GM21737 (cell line): ENCODE measurements at regions not wholly inside any gene's neighbourhood (a gene's known extent, or its start where the extent isn't known, plus 50 kb on each side); places are given as distances from the start of the nearest gene placed in this dataset.
"Not testable (repeated sequence)": the region's sequence is repeated elsewhere in the genome, so short reads cannot be mapped to it uniquely, and the experiment has no call there.

Experiments
- ATAC-seq: cut with Tn5 transposase; IDR thresholded peaks from one replicate; pipeline ENCODE4 v1.9.1; 2021; ENCODE audit warnings: mild to moderate bottlenecking, moderate library complexity; ENCODE audit not compliant: unreplicated experiment

GRCh38 chr2:181737302-181737701 lies 57.0 kb upstream of the NEUROD1 start:
- ATAC-seq: not testable (repeated sequence)

GRCh38 chr2:181738074-181738473 lies 57.8 kb upstream of the NEUROD1 start:
- ATAC-seq: no peak

DNA sequence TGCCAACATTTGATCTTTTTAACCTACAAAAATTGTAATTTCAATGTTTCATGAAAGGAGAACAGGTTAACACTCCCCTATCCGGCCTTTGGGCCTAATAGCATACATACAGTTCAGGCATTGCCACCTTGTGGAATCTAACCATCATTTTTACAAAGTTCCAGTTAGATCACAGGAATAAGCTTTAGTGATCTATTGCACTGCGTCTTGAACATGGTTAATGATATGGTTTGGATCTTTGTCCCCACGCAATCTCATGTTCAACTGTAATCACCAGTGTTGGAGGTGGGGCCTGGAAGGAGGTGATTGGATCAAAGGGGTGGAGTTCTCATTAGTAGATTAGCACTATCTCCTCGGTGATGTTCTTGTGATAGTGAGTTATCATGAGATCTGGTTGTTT lies 58.2 kb upstream of the NEUROD1 start:
- no peak for ATAC-seq

- ATAC-seq: no peak
Measured at GRCh38 chr2:181741756-181742155, 61.4 kb upstream of the NEUROD1 start.

DNA sequence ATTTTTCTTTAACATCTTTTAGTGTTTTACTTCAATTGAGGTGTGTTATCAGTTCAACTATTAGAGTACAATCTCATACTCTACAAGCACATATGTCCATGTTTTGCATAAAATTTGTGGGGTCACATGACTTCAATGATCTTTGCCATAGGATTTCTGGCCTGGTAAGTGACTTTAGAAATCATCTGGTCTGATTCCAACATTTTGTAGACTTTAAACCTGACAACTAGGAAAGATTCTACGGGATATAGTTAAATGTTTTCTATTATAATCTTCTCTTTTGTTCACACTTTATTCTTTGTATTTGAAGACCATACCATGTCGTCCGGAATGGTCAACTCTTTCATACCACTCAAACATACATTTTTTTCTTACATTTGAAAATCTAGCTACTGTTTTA lies 62.0 kb upstream of the NEUROD1 start:
- no peak for ATAC-seq

GRCh38 chr2:181742922-181743722 lies 62.8 kb upstream of the NEUROD1 start:
- ATAC-seq: no peak

- ATAC-seq: no peak
Measured at GRCh38 chr2:181743723-181744031, 63.4 kb upstream of the NEUROD1 start.

- ATAC-seq: no peak
Measured at GRCh38 chr2:181745796-181746540, 65.7 kb upstream of the NEUROD1 start.

DNA sequence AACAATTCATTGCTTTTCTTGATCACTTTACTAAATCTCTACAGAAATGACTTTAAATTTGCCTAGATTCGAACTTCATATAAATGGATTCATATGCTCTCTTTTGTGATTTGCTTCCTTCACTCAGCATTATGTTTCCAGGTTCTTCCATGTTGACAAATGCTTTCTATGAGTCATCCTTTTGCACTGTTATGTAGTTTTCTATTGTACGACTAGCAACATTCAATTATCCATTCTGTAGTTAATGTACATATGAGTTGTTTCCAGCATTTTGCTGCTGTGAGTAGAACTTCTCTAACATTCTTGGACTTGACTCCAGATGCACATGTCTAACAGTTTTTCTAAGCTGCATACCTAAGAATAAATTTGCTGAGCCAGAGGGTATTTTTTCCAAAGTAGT lies 66.5 kb upstream of the NEUROD1 start:
- ATAC-seq: no peak

DNA sequence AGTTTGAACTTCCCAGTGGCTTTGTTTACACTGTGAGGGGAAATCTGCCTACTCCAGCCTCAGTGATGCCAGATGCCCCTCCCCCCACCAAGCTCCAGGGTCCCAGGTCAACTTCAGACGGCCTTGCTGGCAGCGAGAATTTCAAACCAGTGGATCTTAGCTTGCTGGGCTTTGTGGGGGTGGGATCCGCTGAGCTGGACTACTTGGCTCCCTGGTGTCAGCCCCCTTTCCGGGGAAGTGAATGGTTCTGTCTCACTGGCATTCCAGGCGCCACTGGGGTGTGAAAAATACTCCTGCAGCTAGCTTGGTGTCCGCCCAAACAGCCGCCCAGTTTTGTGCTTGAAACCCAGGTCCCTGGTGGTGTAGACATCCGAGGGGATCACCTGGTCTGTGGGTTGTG lies 70.0 kb upstream of the NEUROD1 start:
- no peak for ATAC-seq

GRCh38 chr2:181751266-181752030 lies 71.1 kb upstream of the NEUROD1 start:
- ATAC-seq: no peak

- no peak for ATAC-seq
Measured at GRCh38 chr2:181752301-181752700, 72.0 kb upstream of the NEUROD1 start.

- no peak for ATAC-seq
Measured at GRCh38 chr2:181753686-181754085, 73.4 kb upstream of the NEUROD1 start.

GRCh38 chr2:181754105-181754504 lies 73.8 kb upstream of the NEUROD1 start:
- no peak for ATAC-seq

DNA sequence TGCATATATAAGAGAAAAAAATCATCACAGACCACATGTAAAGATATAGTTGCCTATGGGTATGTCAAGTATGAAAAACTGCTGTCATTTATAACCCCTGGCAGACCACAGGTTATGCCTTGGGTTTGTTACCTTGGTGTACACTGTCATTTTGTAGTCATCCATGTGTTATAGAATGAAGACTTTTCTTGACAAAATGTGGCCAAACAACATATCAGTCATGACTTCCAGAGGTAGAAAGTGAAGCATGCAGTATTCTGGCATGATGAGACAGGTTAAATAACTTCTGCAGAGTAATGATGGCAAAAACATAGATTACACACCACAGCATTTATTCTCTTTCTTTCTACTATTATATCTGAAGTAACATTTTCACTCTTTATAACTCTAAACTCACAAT lies 74.9 kb upstream of the NEUROD1 start:
- ATAC-seq: no peak

DNA sequence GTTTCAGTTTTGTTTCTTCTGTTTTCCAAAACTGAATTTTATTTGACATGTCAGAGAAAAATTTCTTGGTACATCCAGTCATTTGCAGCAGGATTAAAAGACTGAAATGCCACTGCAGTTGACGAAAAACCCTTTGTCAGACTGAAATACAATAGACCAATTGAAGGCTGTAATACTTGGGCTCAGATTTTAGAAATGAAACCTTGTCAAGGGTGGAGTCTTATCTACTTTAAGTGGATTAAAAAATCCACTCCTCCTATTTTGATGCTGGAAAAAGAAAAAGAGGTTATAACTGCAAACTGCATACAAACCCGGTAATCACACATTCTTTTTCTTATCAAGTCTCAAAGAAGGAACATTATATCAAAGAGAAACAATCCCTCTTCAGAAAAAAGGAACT lies 80.2 kb upstream of the NEUROD1 start:
- no peak for ATAC-seq

DNA sequence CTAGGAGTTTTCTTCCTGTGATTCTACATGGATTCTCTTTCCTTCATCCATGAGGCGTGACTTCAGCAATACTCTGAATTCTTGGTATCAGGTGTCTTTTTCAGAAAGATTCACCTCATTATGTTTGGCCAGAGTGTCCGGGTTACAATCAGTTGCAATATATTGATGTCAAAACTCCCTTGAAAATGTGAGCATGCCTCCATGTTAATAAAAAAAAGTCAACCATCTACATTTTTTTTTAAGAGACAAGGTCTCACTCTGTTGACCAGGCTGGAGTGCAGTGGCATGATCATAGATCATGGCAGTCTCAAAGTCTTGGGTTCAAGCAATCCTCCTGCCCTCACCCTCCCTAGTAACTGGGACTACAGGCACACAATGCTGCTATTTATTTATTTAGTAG lies 80.9 kb upstream of the NEUROD1 start:
- no peak for ATAC-seq

DNA sequence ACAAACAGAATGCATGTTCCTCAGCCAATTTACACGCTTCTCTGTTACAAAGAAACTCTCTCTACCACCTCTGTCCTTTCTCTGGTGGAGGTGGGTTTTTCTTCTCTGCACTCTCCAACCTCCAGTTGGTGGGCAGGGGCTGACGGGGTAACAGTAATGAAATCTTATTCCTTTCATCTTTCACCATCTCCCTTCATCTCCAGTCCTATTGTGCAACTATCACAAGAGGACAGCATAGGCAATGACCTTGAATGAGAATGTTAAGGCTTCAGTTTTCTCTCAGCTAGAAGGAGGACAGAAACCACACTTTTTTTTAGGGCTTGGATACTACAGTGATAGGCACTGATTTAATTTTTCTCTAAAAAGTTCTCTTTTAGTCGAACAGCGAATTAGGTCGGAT lies 81.7 kb upstream of the NEUROD1 start:
- no peak for ATAC-seq

DNA sequence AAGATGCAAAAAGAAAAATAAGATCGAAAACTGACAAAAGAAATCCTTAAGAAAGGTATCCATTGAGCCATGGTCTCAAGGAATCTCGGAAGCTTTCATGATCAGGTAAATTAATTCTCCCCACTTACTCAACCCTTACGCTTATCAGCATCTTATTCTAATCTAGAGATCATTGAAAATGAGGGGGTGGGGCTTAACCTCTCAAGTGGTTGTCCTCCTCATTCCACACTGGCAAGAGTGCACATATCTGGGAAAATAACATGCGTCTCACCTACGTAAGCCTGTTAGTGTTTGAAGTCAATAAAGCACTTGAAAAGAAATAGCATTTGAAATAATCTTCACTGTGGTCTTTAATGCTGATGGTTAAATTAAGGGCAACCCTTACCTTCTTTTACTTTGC lies 82.5 kb upstream of the NEUROD1 start:
- ATAC-seq: no peak

- ATAC-seq: no peak
Measured at GRCh38 chr2:181763423-181763822, 83.1 kb upstream of the NEUROD1 start.

- ATAC-seq: no peak
Measured at GRCh38 chr2:181764095-181764963, 84.0 kb upstream of the NEUROD1 start.
